GM21737 (cell line): ENCODE measurements at regions not wholly inside any gene's neighbourhood (a gene's known extent, or its start where the extent isn't known, plus 50 kb on each side); places are given as distances from the start of the nearest gene placed in this dataset.

Experiments
- ATAC-seq: cut with Tn5 transposase; IDR thresholded peaks from one replicate; pipeline ENCODE4 v1.9.1; 2021; ENCODE audit warnings: mild to moderate bottlenecking, moderate library complexity; ENCODE audit not compliant: unreplicated experiment

GRCh38 chr4:28709891-28710290, 1849.2 kb downstream of the STIM2 start:
- no peak for ATAC-seq

GRCh38 chr4:28723371-28723770, 1862.7 kb downstream of the STIM2 start:
- no peak for ATAC-seq

GRCh38 chr4:28724239-28724638, 1863.6 kb downstream of the STIM2 start:
- no peak for ATAC-seq

GRCh38 chr4:28730304-28730703, 1869.7 kb downstream of the STIM2 start:
- no peak for ATAC-seq

- no peak for ATAC-seq
These were observed 1883.4 kb downstream of the STIM2 start for GRCh38 chr4:28744066-28744465.

GRCh38 chr4:28754376-28754775, 1893.7 kb downstream of the STIM2 start:
- ATAC-seq = no peak

- no peak for ATAC-seq
These were observed 1894.4 kb downstream of the STIM2 start for GRCh38 chr4:28755081-28755480.

GRCh38 chr4:28759064-28759463, 1898.4 kb downstream of the STIM2 start:
- no peak for ATAC-seq

GRCh38 chr4:28760003-28760402, 1899.4 kb downstream of the STIM2 start:
- ATAC-seq = no peak

- no peak for ATAC-seq
These were observed 1911.4 kb downstream of the STIM2 start for GRCh38 chr4:28772066-28772465.

- no peak for ATAC-seq
These were observed 1912.1 kb downstream of the STIM2 start for GRCh38 chr4:28772788-28773187.

- no peak for ATAC-seq
These were observed 1913.7 kb downstream of the STIM2 start for GRCh38 chr4:28774344-28774743.

GRCh38 chr4:28776004-28776403, 1915.4 kb downstream of the STIM2 start:
- ATAC-seq = no peak

GRCh38 chr4:28784188-28784587, 1923.5 kb downstream of the STIM2 start:
- no peak for ATAC-seq

- ATAC-seq = no peak
These were observed 1927.3 kb downstream of the STIM2 start for GRCh38 chr4:28787947-28788346.

- ATAC-seq = no peak
These were observed 1928.4 kb downstream of the STIM2 start for GRCh38 chr4:28788929-28789490.

GRCh38 chr4:28792917-28793597, 1927.1 kb upstream of the PCDH7 start:
- ATAC-seq = no peak

- no peak for ATAC-seq
These were observed 1920.5 kb upstream of the PCDH7 start for GRCh38 chr4:28799696-28800095.

- no peak for ATAC-seq
These were observed 1909.1 kb upstream of the PCDH7 start for GRCh38 chr4:28811025-28811424.

- no peak for ATAC-seq
These were observed 1898.0 kb upstream of the PCDH7 start for GRCh38 chr4:28822163-28822562.

GRCh38 chr4:28827866-28828265, 1892.3 kb upstream of the PCDH7 start:
- ATAC-seq = no peak

GRCh38 chr4:28831867-28832266, 1888.3 kb upstream of the PCDH7 start:
- no peak for ATAC-seq

- ATAC-seq = no peak
These were observed 1887.7 kb upstream of the PCDH7 start for GRCh38 chr4:28832444-28832843.
